Panc1 (cell line): ENCODE measurements at regions not wholly inside any gene's neighbourhood (a gene's known extent, or its start where the extent isn't known, plus 50 kb on each side); places are given as distances from the start of the nearest gene placed in this dataset.
A peak's percentile ranks its signal among the peaks of the same experiment; 100 is the strongest.

Experiments
- ATAC-seq: fragments of 200-7000 bp; cut with Tn5 transposase; 2 replicates; pipeline ENCODE4 v1.9.1; 2020; ENCODE audit warnings: mild to moderate bottlenecking, moderate library complexity
- BruUV-seq: library from RNA; stranded (reverse); fragments of 400-500 nt; replicated peaks from 2 replicates; lab custom pipeline; 2021; lab: Mats Ljungman, UMichigan
- CTCF ChIA-PET: fragments of 300-600 bp; sonication (Branson Sonifier 250); formaldehyde crosslinking; loops from one replicate; lab custom pipeline; 2022; ENCODE audit warnings: antibody characterized with exemption; lab: Charles Lee
- POLR2A ChIA-PET: fragments of 300-600 bp; sonication (Branson Sonifier 250); formaldehyde crosslinking; loops from one replicate; lab custom pipeline; 2022; ENCODE audit warnings: antibody characterized with exemption; lab: Charles Lee
- DNase-seq: peaks from one replicate; pipeline ENCODE4 v3.0.0-alpha.2; 2010; ENCODE audit warnings: low read depth, low spot score
- H3K27ac ChIP-seq: 2 replicates; pipeline ENCODE4 v1.5.1; 2011; ENCODE audit warnings: mild to moderate bottlenecking, low read length, inconsistent platforms
- H3K27me3 ChIP-seq: fragments of 200-500 bp; sonication (Bioruptor generic); 2 replicates; pipeline ENCODE4 v1.6.0; 2014; ENCODE audit warnings: low read length, inconsistent platforms; ENCODE audit not compliant: control insufficient read depth, insufficient read depth
- H3K36me3 ChIP-seq: fragments of 200-500 bp; sonication (Bioruptor generic); 2 replicates; pipeline ENCODE4 v1.5.1; 2014; ENCODE audit warnings: inconsistent platforms, mild to moderate bottlenecking, low read length, moderate library complexity; ENCODE audit not compliant: control insufficient read depth, insufficient read depth
- H3K4me1 ChIP-seq: 2 replicates; pipeline ENCODE4 v1.5.1; 2011; ENCODE audit warnings: inconsistent platforms, mild to moderate bottlenecking, low read length, moderate library complexity; ENCODE audit not compliant: control insufficient read depth, insufficient read depth
- H3K4me3 ChIP-seq, 2 experiments: 2 replicates each; pipeline ENCODE4 v1.5.1; 2011 to 2012; ENCODE audit warnings: low read depth in 2 of 2, low read length in 2 of 2, mild to moderate bottlenecking in 2 of 2, inconsistent platforms in 1 of 2, moderate library complexity in 1 of 2
- H3K9me3 ChIP-seq: fragments of 200-500 bp; sonication (Bioruptor generic); 2 replicates; pipeline ENCODE4 v1.5.1; 2014; ENCODE audit warnings: low read depth, mild to moderate bottlenecking, inconsistent platforms, low read length, moderate library complexity; ENCODE audit not compliant: control insufficient read depth, insufficient read depth
- CTCF ChIP-seq: fragments of 450-650 bp; IDR thresholded peaks from 2 replicates; pipeline ENCODE4 v1.5.1; 2017; ENCODE audit warnings: mild to moderate bottlenecking
- POLR2AphosphoS5 ChIP-seq: IDR thresholded peaks from 2 replicates; pipeline ENCODE4 v1.6.1; 2012; ENCODE audit warnings: mild to moderate bottlenecking, low read depth, low read length, moderate library complexity
- REST ChIP-seq, 2 experiments: IDR thresholded peaks; 2 replicates each; pipeline ENCODE4 v1.6.1; 2011 to 2012; ENCODE audit warnings: low read depth in 2 of 2, control low read depth in 1 of 2, low read length in 1 of 2, mild to moderate bottlenecking in 1 of 2, moderate library complexity in 1 of 2; ENCODE audit not compliant: insufficient read depth in 1 of 2
- SIN3A ChIP-seq: IDR thresholded peaks from 2 replicates; pipeline ENCODE4 v1.6.1; 2012; ENCODE audit warnings: low read depth, mild to moderate bottlenecking, low read length, moderate library complexity, borderline replicate concordance; ENCODE audit not compliant: insufficient read depth
- TCF7L2 ChIP-seq: IDR thresholded peaks from 2 replicates; pipeline ENCODE4 v1.6.1; 2011; ENCODE audit warnings: mild to moderate bottlenecking, low read depth, low read length, inconsistent platforms
- in situ Hi-C: cut with HindIII; loops from 2 replicates; pipeline ENCODE4 v1.10.0; 2016; ENCODE audit warnings: low sequenced_read_pairs, low pct_unique_long_range_greater_than_20kb
- intact Hi-C: fragments of 100-400 bp; cut with micrococcal nuclease; formaldehyde crosslinking; loops from one replicate; pipeline ENCODE4 v1.10.0; 2022; ENCODE audit not compliant: unreplicated experiment

- intact Hi-C loops: no loop called here
- in situ Hi-C loops: no loop called here
- no peaks in the 10 kb centered on the region for H3K9me3 ChIP-seq
- no peaks in the 10 kb centered on the region for H3K4me1 ChIP-seq
- H3K4me3 ChIP-seq: peak overlapping the region in 1 of 2 experiments; percentile 14; a peak in 1 of 4 replicates
- H3K36me3 ChIP-seq: no peaks in the 10 kb centered on the region
- BruUV-seq: no TSS peak
- ChIA-PET CTCF (no interaction called here), POLR2A (no interaction called here)
- ATAC-seq (no peak), DNase-seq (no peak)
- H3K27me3 ChIP-seq: no peaks in the 10 kb centered on the region
- TF ChIP-seq POLR2AphosphoS5: no peak
- no peak for TF ChIP-seq REST (IDR thresholded peaks at IDR 0.05; ENCODE audit: insufficient read depth in 1 of 2, low read depth in 2 of 2, low read length in 1 of 2)
- H3K27ac ChIP-seq: no peak overlapping the region
These were observed 188.6 kb downstream of the ALG10 start for GRCh38 chr12:34210689-34211530.

- ChIA-PET POLR2A (no interaction called here), CTCF (no interaction called here)
- no peak overlapping the region for H3K27ac ChIP-seq
- no peaks in the 10 kb centered on the region for H3K27me3 ChIP-seq
- no peaks in the 10 kb centered on the region for H3K9me3 ChIP-seq
- H3K4me3 ChIP-seq: no peak overlapping the region
- DNase-seq: no peak
- H3K4me1 ChIP-seq: no peaks in the 10 kb centered on the region
- H3K36me3 ChIP-seq: no peaks in the 10 kb centered on the region
- TF ChIP-seq TCF7L2 (no peak), REST (IDR thresholded peaks at IDR 0.05; ENCODE audit: insufficient read depth in 1 of 2, low read depth in 2 of 2, low read length in 1 of 2) (no peak), SIN3A (no peak), POLR2AphosphoS5 (no peak), CTCF (no peak)
- in situ Hi-C loops (no loop called here), intact Hi-C loops (no loop called here)
- BruUV-seq: no TSS peak
- no peak for ATAC-seq
These were observed 190.4 kb downstream of the ALG10 start for GRCh38 chr12:34212651-34213050.
